ENCODE measurements at regions not wholly inside any gene's neighbourhood (a gene's known extent, or its start where the extent isn't known, plus 50 kb on each side); places are given as distances from the start of the nearest gene placed in this dataset.
A peak's percentile ranks its signal among the peaks of the same experiment; 100 is the strongest.

GRCh38 chr16:65308506-65308905 lies 186.6 kb upstream of the CDH11 start:
- no peak for DNase-seq (ENCODE audit: low spot score)

GRCh38 chr16:65307286-65307685 lies 185.4 kb upstream of the CDH11 start:
- DNase-seq (ENCODE audit: low spot score) = no peak

GRCh38 chr16:65306722-65307121 lies 184.9 kb upstream of the CDH11 start:
- DNase-seq (ENCODE audit: low spot score) = no peak

- DNase-seq (ENCODE audit: low spot score) = no peak
Observed at GRCh38 chr16:65306300-65306699, 184.4 kb upstream of the CDH11 start.

- DNase-seq (ENCODE audit: low spot score) = no peak
Observed at GRCh38 chr16:65305266-65305959, 183.6 kb upstream of the CDH11 start.

- no peak for DNase-seq (ENCODE audit: low spot score)
Observed at GRCh38 chr16:65301029-65301428, 179.2 kb upstream of the CDH11 start.

- DNase-seq (ENCODE audit: low spot score) = peak; percentile 22
Observed at GRCh38 chr16:65297453-65297852, 175.6 kb upstream of the CDH11 start.

- no peak for DNase-seq (ENCODE audit: low spot score)
Observed at GRCh38 chr16:65295527-65295926, 173.7 kb upstream of the CDH11 start.

GRCh38 chr16:65294708-65295107 lies 172.8 kb upstream of the CDH11 start:
- DNase-seq (ENCODE audit: low spot score) = no peak

- DNase-seq (ENCODE audit: low spot score) = no peak
Observed at GRCh38 chr16:65294165-65294564, 172.3 kb upstream of the CDH11 start.

- no peak for DNase-seq (ENCODE audit: low spot score)
Observed at GRCh38 chr16:65289022-65289421, 167.2 kb upstream of the CDH11 start.

- no peak for DNase-seq (ENCODE audit: low spot score)
Observed at GRCh38 chr16:65287307-65287706, 165.4 kb upstream of the CDH11 start.

GRCh38 chr16:65285128-65286048 lies 163.5 kb upstream of the CDH11 start:
- DNase-seq (ENCODE audit: low spot score) = no peak

GRCh38 chr16:65284626-65285025 lies 162.8 kb upstream of the CDH11 start:
- no peak for DNase-seq (ENCODE audit: low spot score)

GRCh38 chr16:65283181-65283651 lies 161.4 kb upstream of the CDH11 start:
- no peak for DNase-seq (ENCODE audit: low spot score)

- DNase-seq (ENCODE audit: low spot score) = no peak
Observed at GRCh38 chr16:65281586-65281985, 159.7 kb upstream of the CDH11 start.

- no peak for DNase-seq (ENCODE audit: low spot score)
Observed at GRCh38 chr16:65280845-65281512, 159.1 kb upstream of the CDH11 start.

GRCh38 chr16:65279576-65279975 lies 157.7 kb upstream of the CDH11 start:
- peak; percentile 24 for DNase-seq (ENCODE audit: low spot score)

- peak; percentile 76 for DNase-seq (ENCODE audit: low spot score)
Observed at GRCh38 chr16:65278874-65279273, 157.0 kb upstream of the CDH11 start.

GRCh38 chr16:65274566-65274965 lies 152.7 kb upstream of the CDH11 start:
- DNase-seq (ENCODE audit: low spot score) = peak; percentile 42

- DNase-seq (ENCODE audit: low spot score) = no peak
Observed at GRCh38 chr16:65272699-65273414, 151.0 kb upstream of the CDH11 start.

- DNase-seq (ENCODE audit: low spot score) = no peak
Observed at GRCh38 chr16:65271996-65272395, 150.1 kb upstream of the CDH11 start.

All from LoVo (cell line).